ENCODE measurements at regions not wholly inside any gene's neighbourhood (a gene's known extent, or its start where the extent isn't known, plus 50 kb on each side); places are given as distances from the start of the nearest gene placed in this dataset.

DNA sequence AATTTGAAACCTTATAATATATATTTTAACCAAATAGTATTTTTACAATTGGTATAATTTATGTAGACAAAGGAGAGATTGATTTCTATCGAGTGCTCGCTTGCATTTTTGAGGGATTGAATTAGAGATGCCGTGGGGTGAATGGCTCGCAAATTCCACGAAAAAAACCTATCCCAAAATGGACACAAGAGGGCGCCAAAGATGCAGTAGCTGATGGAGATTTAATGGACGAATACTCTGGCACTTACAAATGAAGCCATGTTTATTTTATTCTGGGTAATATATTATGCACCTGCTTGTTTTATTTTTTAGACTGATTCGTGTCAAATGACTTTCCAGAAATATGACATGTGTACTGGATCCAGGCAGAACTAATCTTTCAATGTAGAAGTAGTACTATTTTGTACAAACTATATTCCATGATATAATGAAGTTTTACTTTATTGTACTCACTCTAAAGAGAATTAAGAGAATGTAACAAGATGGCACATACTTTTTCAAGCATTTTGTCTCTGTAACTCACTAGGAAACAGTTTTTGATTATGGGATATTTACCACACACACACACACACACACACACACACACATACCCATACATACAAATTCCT lies 505.4 kb downstream of the PLCL1 start:
- TF ChIP-seq RCOR1 (IDR thresholded peaks at IDR 0.05; ENCODE audit: low read length) = no peak
- TF ChIP-seq RAD21 (IDR thresholded peaks at IDR 0.05; ENCODE audit: low read length) = peak; percentile 67
- TF ChIP-seq TCF12 (IDR thresholded peaks at IDR 0.05) = no peak
- no peak for TF ChIP-seq POLR2AphosphoS5 (IDR thresholded peaks at IDR 0.05; ENCODE audit: low read depth, low read length)
- TF ChIP-seq TAF1 (IDR thresholded peaks at IDR 0.05; ENCODE audit: borderline replicate concordance, low read depth, low read length) = no peak
- TF ChIP-seq, protein P1, sequence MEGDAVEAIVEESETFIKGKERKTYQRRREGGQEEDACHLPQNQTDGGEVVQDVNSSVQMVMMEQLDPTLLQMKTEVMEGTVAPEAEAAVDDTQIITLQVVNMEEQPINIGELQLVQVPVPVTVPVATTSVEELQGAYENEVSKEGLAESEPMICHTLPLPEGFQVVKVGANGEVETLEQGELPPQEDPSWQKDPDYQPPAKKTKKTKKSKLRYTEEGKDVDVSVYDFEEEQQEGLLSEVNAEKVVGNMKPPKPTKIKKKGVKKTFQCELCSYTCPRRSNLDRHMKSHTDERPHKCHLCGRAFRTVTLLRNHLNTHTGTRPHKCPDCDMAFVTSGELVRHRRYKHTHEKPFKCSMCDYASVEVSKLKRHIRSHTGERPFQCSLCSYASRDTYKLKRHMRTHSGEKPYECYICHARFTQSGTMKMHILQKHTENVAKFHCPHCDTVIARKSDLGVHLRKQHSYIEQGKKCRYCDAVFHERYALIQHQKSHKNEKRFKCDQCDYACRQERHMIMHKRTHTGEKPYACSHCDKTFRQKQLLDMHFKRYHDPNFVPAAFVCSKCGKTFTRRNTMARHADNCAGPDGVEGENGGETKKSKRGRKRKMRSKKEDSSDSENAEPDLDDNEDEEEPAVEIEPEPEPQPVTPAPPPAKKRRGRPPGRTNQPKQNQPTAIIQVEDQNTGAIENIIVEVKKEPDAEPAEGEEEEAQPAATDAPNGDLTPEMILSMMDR (IDR thresholded peaks at IDR 0.05) = peak; percentile 92
- no peak for TF ChIP-seq MXI1 (IDR thresholded peaks at IDR 0.05; ENCODE audit: low read depth, low read length)
- no peak for TF ChIP-seq SIN3A (IDR thresholded peaks at IDR 0.05; ENCODE audit: borderline replicate concordance, low read depth, low read length)
